ENCODE measurements at regions not wholly inside any gene's neighbourhood (a gene's known extent, or its start where the extent isn't known, plus 50 kb on each side); places are given as distances from the start of the nearest gene placed in this dataset.

- DNase-seq = no peak
Measured at GRCh38 chr17:12388226-12388625, 277.5 kb upstream of the MYOCD start.

- DNase-seq = no peak
Measured at GRCh38 chr17:12389421-12389820, 276.3 kb upstream of the MYOCD start.

- DNase-seq = no peak
Measured at GRCh38 chr17:12390631-12391030, 275.1 kb upstream of the MYOCD start.

GRCh38 chr17:12391468-12391867 is 274.2 kb upstream of the MYOCD start:
- no peak for DNase-seq

DNA sequence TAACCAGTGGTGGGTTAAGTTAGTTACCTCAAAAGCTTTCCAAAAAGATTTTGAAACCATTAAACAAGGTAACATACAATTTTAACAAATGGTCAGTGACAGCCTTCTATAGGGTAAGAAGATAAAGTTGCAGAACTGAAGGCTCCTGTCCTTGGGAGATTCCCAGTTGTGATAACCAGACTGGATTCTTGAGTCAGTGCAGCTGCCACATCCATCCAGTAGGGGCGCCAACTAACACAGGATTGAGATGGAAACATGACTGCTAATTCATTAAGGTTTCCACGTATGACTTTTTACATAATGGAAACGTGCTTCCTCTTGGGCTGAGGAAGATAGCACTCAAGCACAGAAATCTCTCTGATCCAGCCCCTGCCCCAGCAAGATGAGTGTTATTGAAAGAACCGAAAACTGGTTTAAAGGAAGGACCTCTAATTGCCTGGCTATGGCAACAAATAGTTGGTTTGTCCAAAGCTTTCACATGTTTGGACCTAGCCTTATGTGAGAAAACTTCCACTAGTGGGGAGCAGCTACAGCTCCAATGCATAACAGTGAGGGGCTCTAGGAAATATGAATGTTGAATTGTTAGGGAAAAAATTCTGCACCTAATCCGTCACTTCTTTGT is 269.8 kb upstream of the MYOCD start:
- DNase-seq = no peak

- no peak for DNase-seq
Measured at GRCh38 chr17:12398441-12399051, 267.1 kb upstream of the MYOCD start.

DNA sequence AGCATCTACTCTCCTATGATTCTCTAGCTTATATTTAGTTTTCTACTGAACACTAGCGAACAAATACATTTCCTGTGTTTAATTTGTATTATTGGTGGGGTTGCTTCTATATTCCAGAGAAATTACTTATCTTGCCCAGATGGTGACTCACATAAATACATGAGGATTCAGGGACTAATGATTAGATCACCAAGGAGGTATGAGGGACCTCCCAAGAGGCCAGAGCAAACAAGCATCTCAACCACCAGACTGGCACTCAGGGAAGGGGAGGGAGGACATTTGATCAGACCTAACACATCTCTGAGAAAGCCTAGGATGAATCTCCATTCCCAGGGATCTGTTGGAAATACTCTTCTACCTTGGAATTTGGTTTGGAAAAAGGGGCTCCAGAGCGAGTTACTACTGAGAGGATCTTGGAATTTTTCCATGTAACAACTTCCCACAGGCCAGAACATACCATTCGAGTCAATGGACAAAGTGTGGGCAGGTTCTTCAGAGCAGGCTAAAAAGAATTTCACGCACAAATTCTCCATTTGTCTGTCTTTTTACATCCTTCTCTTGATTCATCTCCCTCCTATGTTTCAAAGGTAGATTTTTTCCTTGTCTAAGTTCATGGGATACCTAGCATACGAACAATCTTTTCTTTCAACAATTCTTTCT is 262.6 kb upstream of the MYOCD start:
- DNase-seq = no peak

- DNase-seq = no peak
Measured at GRCh38 chr17:12403881-12404398, 261.8 kb upstream of the MYOCD start.

DNA sequence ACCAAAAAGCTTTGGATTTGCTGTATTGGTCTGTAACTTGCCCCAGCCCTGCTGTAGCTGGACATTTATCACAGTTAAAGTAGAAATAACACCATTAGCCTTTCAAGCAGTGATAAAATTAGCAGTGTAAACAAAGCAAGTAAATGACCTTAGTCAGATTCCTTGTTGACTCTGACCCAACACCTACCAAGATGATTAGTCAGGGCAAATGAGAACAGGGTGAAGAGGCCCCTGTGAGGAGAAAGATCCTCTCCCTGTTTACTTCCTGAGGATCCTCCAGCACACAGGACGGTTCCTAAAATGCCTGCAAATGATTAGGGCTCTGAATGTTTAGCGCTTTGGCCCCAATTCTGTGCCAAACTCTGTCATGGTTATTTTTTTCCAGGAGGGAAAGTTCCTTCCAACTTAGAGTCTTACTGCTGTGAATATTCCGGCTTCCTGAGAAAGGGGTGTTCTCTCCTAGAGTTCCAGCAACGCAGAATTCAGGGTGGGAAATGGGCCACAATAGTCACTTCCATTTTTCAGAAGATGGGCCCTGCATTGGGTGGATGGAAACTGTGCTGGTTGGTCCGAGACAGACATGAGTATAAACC is 259.0 kb upstream of the MYOCD start:
- no peak for DNase-seq

DNA sequence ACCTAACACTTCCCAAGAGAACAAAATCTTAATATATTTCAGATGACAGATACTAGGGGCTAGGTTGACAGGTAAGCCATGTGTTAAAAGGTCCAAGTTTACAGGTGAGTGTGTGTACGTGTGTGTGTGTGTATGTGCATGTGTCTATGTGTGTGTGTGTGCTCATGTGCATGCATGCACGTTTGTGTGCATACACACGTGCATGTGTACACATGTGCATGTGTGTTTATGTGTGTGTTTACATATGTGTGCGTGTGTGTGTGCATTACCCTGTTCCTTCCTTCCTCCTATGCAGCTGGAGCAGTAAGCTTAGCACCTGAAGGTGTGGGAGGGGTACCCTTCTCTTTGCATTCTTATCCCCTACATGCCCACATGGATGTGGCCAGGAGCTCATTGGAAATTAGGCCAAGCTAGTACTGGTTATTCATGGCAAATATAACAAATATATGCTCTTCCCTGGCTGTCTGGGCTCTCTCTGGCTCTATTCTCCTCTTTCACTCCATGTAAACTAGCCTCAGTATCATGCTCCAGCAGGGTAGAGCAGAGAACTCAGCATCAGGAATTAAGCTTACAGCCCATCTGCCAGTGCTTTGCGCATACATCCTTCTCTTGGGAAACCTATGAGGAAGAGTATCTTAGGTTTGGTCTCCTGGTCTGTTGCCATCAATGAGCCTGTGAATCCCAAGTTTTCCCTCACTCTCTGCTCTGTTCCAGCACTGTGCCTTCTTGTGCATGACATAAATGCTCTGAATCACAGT is 258.0 kb upstream of the MYOCD start:
- DNase-seq = no peak

- DNase-seq = no peak
Measured at GRCh38 chr17:12409082-12409481, 256.6 kb upstream of the MYOCD start.

DNA sequence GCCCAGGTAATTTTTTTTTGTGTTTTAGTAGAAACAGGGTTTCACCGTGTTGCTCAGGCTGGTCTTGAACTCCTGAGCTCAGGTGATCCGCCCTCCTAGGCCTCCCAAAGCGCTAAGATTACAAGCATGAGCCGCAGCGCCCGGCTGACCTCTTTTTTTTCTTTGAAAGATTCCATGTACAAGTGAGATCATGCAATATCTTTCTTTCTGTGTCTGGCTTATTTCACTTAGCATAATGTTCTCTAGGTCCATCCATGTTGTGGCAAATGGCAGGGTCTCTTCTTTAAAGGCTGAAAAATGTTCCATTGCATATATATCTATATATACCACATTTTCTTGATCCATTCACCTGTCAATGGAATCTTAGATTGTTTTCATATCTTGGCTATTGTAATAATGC is 255.0 kb upstream of the MYOCD start:
- DNase-seq = no peak

DNA sequence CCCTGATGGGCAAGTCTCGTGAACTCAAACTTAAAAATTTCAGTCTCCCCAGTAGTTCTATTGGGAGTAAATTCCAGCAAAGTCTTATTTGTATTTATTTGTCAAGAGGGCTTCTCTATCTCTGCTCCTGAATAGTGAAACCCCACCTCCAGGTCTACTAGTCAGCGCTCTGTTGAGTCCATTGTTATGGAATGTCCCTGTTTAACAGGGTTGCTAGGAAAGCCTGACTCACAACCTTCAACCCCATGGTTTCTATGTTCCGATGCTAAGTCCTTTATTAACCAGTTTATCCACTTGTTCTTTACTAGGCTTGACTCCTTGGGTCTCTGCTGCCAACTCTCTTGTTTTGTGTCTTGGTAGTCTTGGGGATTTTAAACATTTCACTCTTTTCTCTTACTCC is 250.7 kb upstream of the MYOCD start:
- no peak for DNase-seq

DNA sequence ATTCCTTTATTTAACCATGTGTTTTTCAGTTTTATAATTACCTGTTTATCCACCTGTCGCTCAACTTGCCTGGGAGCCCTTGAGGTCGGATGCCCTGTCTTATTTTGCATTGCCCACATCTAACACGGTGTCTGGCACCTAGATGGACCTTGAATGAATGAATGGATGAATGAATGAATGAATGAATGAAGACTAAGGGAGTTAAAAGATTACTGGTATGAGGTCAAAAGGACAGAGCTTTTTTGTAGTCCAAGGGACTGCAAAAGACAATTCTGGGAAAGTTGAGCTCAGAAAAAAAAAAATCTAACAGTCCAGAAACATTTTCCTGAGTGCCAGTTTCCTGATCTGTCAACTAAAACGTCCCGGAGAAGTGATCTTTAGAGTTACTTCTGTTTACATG is 244.6 kb upstream of the MYOCD start:
- DNase-seq = no peak

DNA sequence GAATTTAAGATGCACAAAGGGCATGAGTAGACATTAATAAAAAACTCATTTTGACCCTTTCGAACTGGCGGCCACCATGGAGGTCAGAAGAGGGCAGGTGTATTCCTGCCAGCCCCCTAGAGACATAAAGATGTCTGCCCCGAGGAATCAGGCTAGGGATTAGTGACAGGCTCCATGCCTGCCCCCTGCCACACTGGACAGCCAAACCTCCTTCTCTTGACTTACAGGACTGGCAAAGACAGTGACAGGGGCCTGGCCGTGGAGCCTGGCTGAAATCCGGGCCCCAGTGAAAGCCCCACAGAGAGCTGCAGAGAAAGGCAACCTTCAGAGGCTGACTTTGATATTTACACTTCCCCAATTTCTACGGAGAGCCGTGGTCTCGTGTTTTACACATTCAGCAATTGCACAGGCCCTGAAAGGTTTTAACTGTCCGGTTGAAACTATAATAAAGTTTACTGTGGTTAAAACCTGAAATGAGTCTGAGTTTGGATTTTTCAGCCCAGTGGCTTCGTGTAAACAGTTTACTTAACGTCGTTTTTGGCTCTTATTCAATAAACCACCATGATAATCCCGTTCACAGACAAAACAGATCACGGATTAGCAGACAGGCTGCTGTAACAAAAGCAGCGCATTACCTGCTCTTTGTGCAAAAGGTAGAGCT is 243.9 kb upstream of the MYOCD start:
- no peak for DNase-seq

DNA sequence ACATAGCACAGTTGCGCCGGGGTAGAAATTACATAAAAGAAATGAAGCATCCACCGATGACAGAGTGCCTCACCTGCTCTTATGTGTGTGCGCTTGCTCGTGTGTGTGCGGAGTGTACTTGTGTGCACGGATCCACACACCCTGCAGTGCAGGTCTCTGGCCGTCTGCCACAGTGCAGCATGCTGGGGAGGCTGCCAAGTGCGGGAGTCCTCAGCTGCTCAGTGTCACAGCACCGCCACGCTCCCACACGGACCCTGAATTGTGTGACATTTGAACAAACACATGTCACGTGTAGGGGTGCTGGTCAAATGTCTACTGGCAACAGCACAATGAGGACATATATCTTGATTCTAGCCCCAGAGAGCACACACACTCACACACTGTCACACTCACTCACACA is 243.0 kb upstream of the MYOCD start:
- DNase-seq = no peak

- DNase-seq = no peak
Measured at GRCh38 chr17:12423337-12423736, 242.4 kb upstream of the MYOCD start.

DNA sequence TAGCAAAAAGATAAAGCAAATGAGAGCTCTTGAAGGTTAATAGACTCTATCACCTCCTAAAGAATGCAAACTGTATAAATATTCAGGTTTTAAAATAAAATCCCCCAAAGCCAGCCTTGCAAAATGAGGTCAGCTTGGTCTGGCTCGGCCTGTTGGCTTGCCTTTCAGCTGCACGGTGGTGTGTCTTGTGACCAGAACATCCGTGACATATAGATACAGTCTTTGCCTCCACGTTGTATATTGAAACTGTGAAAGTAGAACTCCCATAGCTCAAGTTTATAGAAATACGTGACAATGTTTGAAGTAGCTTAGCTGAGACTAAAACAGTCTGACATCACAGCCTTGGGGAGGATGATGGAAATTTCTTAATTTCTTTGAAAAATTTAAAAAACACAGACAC is 236.6 kb upstream of the MYOCD start:
- no peak for DNase-seq

GRCh38 chr17:12431188-12431587 is 234.5 kb upstream of the MYOCD start:
- DNase-seq = no peak

DNA sequence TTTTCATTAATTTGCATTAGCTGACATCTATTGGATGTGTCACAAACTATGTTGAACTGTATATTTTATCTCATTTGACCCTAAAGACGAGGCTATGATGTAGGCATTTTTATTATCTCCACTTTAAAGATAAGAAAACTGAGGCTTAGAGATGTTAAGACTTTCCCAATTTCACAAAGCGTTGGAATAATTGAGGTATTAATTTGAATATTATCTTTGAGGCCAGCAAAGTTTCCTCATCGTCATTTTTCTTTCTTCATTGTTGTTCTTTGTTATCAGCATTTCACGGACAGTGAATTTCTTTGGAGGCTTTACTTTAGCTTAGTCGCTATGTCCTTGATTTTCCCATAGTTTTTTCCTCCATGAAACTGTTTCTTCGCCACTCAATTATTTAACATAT is 227.5 kb upstream of the MYOCD start:
- DNase-seq = no peak

- DNase-seq = no peak
Measured at GRCh38 chr17:12438813-12439586, 226.7 kb upstream of the MYOCD start.

DNA sequence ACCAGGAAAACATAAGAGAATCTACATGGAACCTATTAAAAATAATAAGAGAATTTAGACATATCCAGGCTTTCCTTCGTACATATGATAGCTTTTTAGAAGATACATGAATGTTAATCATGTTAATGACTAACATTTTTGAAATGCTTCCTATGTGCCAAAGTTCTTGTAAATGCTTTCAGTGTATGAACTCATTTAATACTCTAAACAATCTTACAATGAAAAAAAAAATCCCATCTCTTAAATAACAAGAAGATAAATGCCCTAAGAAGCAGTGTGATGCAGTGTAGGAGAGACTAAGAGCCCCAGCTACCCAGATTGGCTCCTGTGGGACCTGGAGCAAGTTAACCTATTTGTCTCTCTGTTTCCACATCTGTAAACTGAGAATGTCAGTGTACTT is 220.4 kb upstream of the MYOCD start:
- DNase-seq = no peak
